Fibroblast of lung (primary cell): ENCODE measurements at regions not wholly inside any gene's neighbourhood (a gene's known extent, or its start where the extent isn't known, plus 50 kb on each side); places are given as distances from the start of the nearest gene placed in this dataset.

Source experiments
- DNase-seq, 2 donors: peaks; one replicate each; pipeline versions ENCODE4 v3.0.0 to v3.0.0-alpha.2; 2010; ENCODE audit warnings: low read depth in 2 of 2
- H2AFZ ChIP-seq: 2 replicates; pipeline ENCODE4 v1.5.1; 2012; ENCODE audit warnings: low read length, control low read depth, inconsistent platforms
- H3K27ac ChIP-seq: 2 replicates; pipeline ENCODE4 v1.5.1; 2011; ENCODE audit warnings: low read length, control low read depth; ENCODE audit not compliant: insufficient read depth
- H3K27me3 ChIP-seq: 2 replicates; pipeline ENCODE4 v1.5.1; 2011; ENCODE audit warnings: mild to moderate bottlenecking, low read length; ENCODE audit not compliant: control insufficient read depth, insufficient read depth
- H3K36me3 ChIP-seq: 2 replicates; pipeline ENCODE4 v1.5.1; 2011; ENCODE audit warnings: low read length; ENCODE audit not compliant: control insufficient read depth, insufficient read depth
- H3K4me1 ChIP-seq: 2 replicates; pipeline ENCODE4 v1.5.1; 2011; ENCODE audit warnings: low read length; ENCODE audit not compliant: control insufficient read depth, insufficient read depth; ENCODE audit errors: extremely low read depth
- H3K4me2 ChIP-seq: 2 replicates; pipeline ENCODE4 v1.5.1; 2011; ENCODE audit warnings: low read length, control low read depth; ENCODE audit not compliant: insufficient read depth; ENCODE audit errors: extremely low read depth
- H3K4me3 ChIP-seq, 4 experiments: fragments of 200-600 bp in 1 of 4; sonication (generic) in 1 of 4; replicated peaks in 1 of 4; 2 replicates each; pipeline ENCODE4 v1.5.1; 2011 to 2016; ENCODE audit warnings: low read length in 4 of 4, low read depth in 3 of 4, mild to moderate bottlenecking in 3 of 4, control low read depth in 2 of 4, inconsistent platforms in 1 of 4, mixed read lengths in 1 of 4; ENCODE audit not compliant: insufficient read depth in 1 of 4; ENCODE audit errors: control extremely low read depth in 1 of 4
- H3K79me2 ChIP-seq: 2 replicates; pipeline ENCODE4 v1.5.1; 2012; ENCODE audit warnings: mild to moderate bottlenecking, low read length, inconsistent platforms; ENCODE audit not compliant: control insufficient read depth, insufficient read depth
- H3K9ac ChIP-seq: 2 replicates; pipeline ENCODE4 v1.5.1; 2011; ENCODE audit warnings: mild to moderate bottlenecking, low read length, control low read depth; ENCODE audit not compliant: insufficient read depth
- H3K9me3 ChIP-seq: 2 replicates; pipeline ENCODE4 v1.5.1; 2012; ENCODE audit warnings: low read depth, low read length; ENCODE audit not compliant: control insufficient read depth, insufficient read depth
- H4K20me1 ChIP-seq: 2 replicates; pipeline ENCODE4 v1.5.1; 2011; ENCODE audit warnings: low read length; ENCODE audit not compliant: control insufficient read depth, insufficient read depth; ENCODE audit errors: extremely low read depth
- EZH2 ChIP-seq: IDR thresholded peaks from 2 replicates; pipeline ENCODE4 v1.5.1; 2012; ENCODE audit warnings: low read length, control low read depth, mild to moderate bottlenecking; ENCODE audit errors: missing control alignments
- TF ChIP-seq, protein P1 (sequence below), 2 donors: IDR thresholded peaks in 1 of 2; conservative IDR thresholded peaks in 1 of 2; 1 replicate in 1 of 2; 2 replicates in 1 of 2; pipeline ENCODE4 v1.5.1; 2011 to 2012; ENCODE audit warnings: low read length in 2 of 2, control low read depth in 1 of 2, inconsistent platforms in 1 of 2, low read depth in 1 of 2, mild to moderate bottlenecking in 1 of 2

GRCh38 chrX:79065696-79066095 is 78.8 kb upstream of the GPR174 start:
- TF ChIP-seq, protein P1, sequence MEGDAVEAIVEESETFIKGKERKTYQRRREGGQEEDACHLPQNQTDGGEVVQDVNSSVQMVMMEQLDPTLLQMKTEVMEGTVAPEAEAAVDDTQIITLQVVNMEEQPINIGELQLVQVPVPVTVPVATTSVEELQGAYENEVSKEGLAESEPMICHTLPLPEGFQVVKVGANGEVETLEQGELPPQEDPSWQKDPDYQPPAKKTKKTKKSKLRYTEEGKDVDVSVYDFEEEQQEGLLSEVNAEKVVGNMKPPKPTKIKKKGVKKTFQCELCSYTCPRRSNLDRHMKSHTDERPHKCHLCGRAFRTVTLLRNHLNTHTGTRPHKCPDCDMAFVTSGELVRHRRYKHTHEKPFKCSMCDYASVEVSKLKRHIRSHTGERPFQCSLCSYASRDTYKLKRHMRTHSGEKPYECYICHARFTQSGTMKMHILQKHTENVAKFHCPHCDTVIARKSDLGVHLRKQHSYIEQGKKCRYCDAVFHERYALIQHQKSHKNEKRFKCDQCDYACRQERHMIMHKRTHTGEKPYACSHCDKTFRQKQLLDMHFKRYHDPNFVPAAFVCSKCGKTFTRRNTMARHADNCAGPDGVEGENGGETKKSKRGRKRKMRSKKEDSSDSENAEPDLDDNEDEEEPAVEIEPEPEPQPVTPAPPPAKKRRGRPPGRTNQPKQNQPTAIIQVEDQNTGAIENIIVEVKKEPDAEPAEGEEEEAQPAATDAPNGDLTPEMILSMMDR (conservative IDR thresholded peaks at IDR 0.05 in 1 of 2, IDR thresholded peaks at IDR 0.05 in 1 of 2; ENCODE audit: low read depth in 1 of 2, low read length in 2 of 2): no peak
- no peak for TF ChIP-seq EZH2
- H3K9me3 ChIP-seq: no peaks in the 10 kb centered on the region
- H2AFZ ChIP-seq: no peak overlapping the region
- H3K4me3 ChIP-seq: no peak overlapping the region
- no peaks in the 10 kb centered on the region for H4K20me1 ChIP-seq
- H3K79me2 ChIP-seq: no peaks in the 10 kb centered on the region
- no peaks in the 10 kb centered on the region for H3K36me3 ChIP-seq
- no peaks in the 10 kb centered on the region for H3K4me1 ChIP-seq
- H3K4me2 ChIP-seq: no peak overlapping the region
- H3K27ac ChIP-seq: no peak overlapping the region
- no peaks in the 10 kb centered on the region for H3K27me3 ChIP-seq
- no peak overlapping the region for H3K9ac ChIP-seq
- DNase-seq: no peak

GRCh38 chrX:79078114-79078513 is 66.4 kb upstream of the GPR174 start:
- H3K9ac ChIP-seq: no peak overlapping the region
- no peak overlapping the region for H3K4me2 ChIP-seq
- no peaks in the 10 kb centered on the region for H3K4me1 ChIP-seq
- H3K27ac ChIP-seq: no peak overlapping the region
- H3K9me3 ChIP-seq: no peaks in the 10 kb centered on the region
- no peak overlapping the region for H2AFZ ChIP-seq
- no peak for DNase-seq
- no peaks in the 10 kb centered on the region for H3K79me2 ChIP-seq
- TF ChIP-seq EZH2: no peak
- TF ChIP-seq, protein P1 (conservative IDR thresholded peaks at IDR 0.05 in 1 of 2, IDR thresholded peaks at IDR 0.05 in 1 of 2; ENCODE audit: low read depth in 1 of 2, low read length in 2 of 2): no peak
- no peak overlapping the region for H3K4me3 ChIP-seq
- no peaks in the 10 kb centered on the region for H3K36me3 ChIP-seq
- H3K27me3 ChIP-seq: no peaks in the 10 kb centered on the region
- H4K20me1 ChIP-seq: no peaks in the 10 kb centered on the region

DNA sequence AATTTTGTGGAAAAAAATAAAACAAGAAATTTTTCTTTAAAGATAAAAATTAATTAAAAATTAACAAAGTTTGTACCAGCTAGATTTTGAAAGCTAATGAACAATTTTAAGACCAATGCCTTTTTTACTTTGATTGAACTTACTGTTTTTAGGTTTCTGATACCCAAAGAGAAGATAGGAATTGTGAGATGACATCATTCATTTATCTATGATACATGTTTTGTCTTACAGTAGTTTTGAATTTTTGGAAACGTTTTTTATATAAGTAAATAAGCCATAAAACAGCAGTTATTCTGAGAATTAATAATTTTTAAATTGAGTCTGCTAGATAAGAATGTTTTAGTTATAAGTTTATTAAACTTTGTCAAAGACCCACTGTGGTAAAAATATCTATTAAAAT is 65.0 kb upstream of the GPR174 start:
- no peak overlapping the region for H3K4me3 ChIP-seq
- H3K27me3 ChIP-seq: no peaks in the 10 kb centered on the region
- no peaks in the 10 kb centered on the region for H3K4me1 ChIP-seq
- DNase-seq: no peak
- TF ChIP-seq EZH2: no peak
- TF ChIP-seq, protein P1 (conservative IDR thresholded peaks at IDR 0.05 in 1 of 2, IDR thresholded peaks at IDR 0.05 in 1 of 2; ENCODE audit: low read depth in 1 of 2, low read length in 2 of 2): no peak
- no peaks in the 10 kb centered on the region for H3K36me3 ChIP-seq
- no peak overlapping the region for H2AFZ ChIP-seq
- no peaks in the 10 kb centered on the region for H3K9me3 ChIP-seq
- H3K27ac ChIP-seq: no peak overlapping the region
- H3K9ac ChIP-seq: no peak overlapping the region
- no peak overlapping the region for H3K4me2 ChIP-seq
- H4K20me1 ChIP-seq: no peaks in the 10 kb centered on the region
- H3K79me2 ChIP-seq: no peaks in the 10 kb centered on the region
